H1 (cell line): ENCODE measurements at regions not wholly inside any gene's neighbourhood (a gene's known extent, or its start where the extent isn't known, plus 50 kb on each side); places are given as distances from the start of the nearest gene placed in this dataset.

Experiments used
- CTCF ChIA-PET: fragments of 300-600 bp; sonication (Branson Sonifier 250); formaldehyde crosslinking; loops from one replicate; lab custom pipeline; 2021; ENCODE audit not compliant: partially characterized antibody; lab: Charles Lee
- POLR2A ChIA-PET: fragments of 300-600 bp; sonication (Branson Sonifier 250); formaldehyde crosslinking; loops from one replicate; lab custom pipeline; 2021; ENCODE audit warnings: inconsistent platforms; ENCODE audit not compliant: partially characterized antibody; lab: Charles Lee
- DNase-seq, 2 experiments: peaks; one replicate each; pipeline versions ENCODE4 v3.0.0 to v3.0.0-alpha.2; 2010 to 2022; ENCODE audit warnings: low spot score in 2 of 2, low read depth in 1 of 2, mixed read lengths in 1 of 2
- FAIRE-seq: peaks from 2 replicates; lab custom pipeline; 2011; peaks lifted over from hg19 to GRCh38; lab: Jason Lieb, UNC
- H2AFZ ChIP-seq: 2 replicates; pipeline ENCODE4 v1.8.1; 2012; ENCODE audit warnings: low read length, inconsistent platforms
- H2AK5ac ChIP-seq: 2 replicates; pipeline ENCODE4 v1.6.1; 2013; ENCODE audit warnings: low read depth, low read length
- H2BK120ac ChIP-seq: replicated peaks from 2 replicates; pipeline ENCODE3; 2013; ENCODE audit warnings: low read depth, low read length, inconsistent platforms
- H2BK12ac ChIP-seq: 2 replicates; pipeline ENCODE4 v1.6.1; 2013; ENCODE audit warnings: low read depth, low read length
- H2BK15ac ChIP-seq: 2 replicates; pipeline ENCODE4 v1.6.1; 2013; ENCODE audit warnings: low read length
- H2BK20ac ChIP-seq: 2 replicates; pipeline ENCODE4 v1.6.1; 2013; ENCODE audit warnings: low read length
- H2BK5ac ChIP-seq: 2 replicates; pipeline ENCODE4 v1.6.1; 2013; ENCODE audit warnings: low read depth, low read length
- H3K14ac ChIP-seq: 2 replicates; pipeline ENCODE4 v1.6.1; 2013; ENCODE audit warnings: inconsistent platforms; ENCODE audit not compliant: insufficient read length
- H3K18ac ChIP-seq: 2 replicates; pipeline ENCODE4 v1.6.1; 2013; ENCODE audit warnings: low read length; ENCODE audit errors: extremely low read depth
- H3K23ac ChIP-seq: 2 replicates; pipeline ENCODE4 v1.6.1; 2013; ENCODE audit warnings: inconsistent platforms; ENCODE audit not compliant: insufficient read length
- H3K23me2 ChIP-seq: 2 replicates; pipeline ENCODE4 v1.6.1; 2013; ENCODE audit warnings: low read depth, low read length
- H3K27ac ChIP-seq: 2 replicates; pipeline ENCODE4 v1.6.1; 2011; ENCODE audit warnings: low read depth, low read length, inconsistent platforms
- H3K27me3 ChIP-seq, 4 experiments: replicated peaks in 1 of 4; 1 replicate in 1 of 4; 2 replicates in 3 of 4; pipeline versions ENCODE4 v1.6.1 to v1.8.1; 2011 to 2013; ENCODE audit warnings: low read length in 3 of 4, mild to moderate bottlenecking in 3 of 4, inconsistent platforms in 2 of 4, mixed read lengths in 2 of 4, moderate library complexity in 1 of 4; ENCODE audit not compliant: control insufficient read depth in 3 of 4, insufficient read depth in 3 of 4; ENCODE audit errors: extremely low read depth in 1 of 4
- H3K36me3 ChIP-seq, 4 experiments: 2 replicates each; pipeline versions ENCODE4 v1.6.1 to v1.8.1; 2011 to 2013; ENCODE audit warnings: mild to moderate bottlenecking in 4 of 4, low read length in 3 of 4, moderate library complexity in 2 of 4, control low read depth in 1 of 4, inconsistent platforms in 1 of 4; ENCODE audit not compliant: insufficient read depth in 4 of 4, control insufficient read depth in 2 of 4
- H3K4ac ChIP-seq: replicated peaks from 2 replicates; pipeline ENCODE3; 2013; ENCODE audit warnings: low read length, low read depth, mixed read lengths, inconsistent platforms; ENCODE audit not compliant: insufficient read length
- H3K4me1 ChIP-seq, 4 experiments: replicated peaks in 1 of 4; 1 replicate in 1 of 4; 2 replicates in 3 of 4; pipeline versions ENCODE4 v1.6.1 to v1.8.1; 2011 to 2013; ENCODE audit warnings: low read length in 3 of 4, inconsistent platforms in 2 of 4, mixed read lengths in 1 of 4; ENCODE audit not compliant: insufficient read depth in 4 of 4, control insufficient read depth in 3 of 4
- H3K4me2 ChIP-seq, 2 experiments: 2 replicates each; pipeline versions ENCODE4 v1.6.1 to v1.8.1; 2011 to 2013; ENCODE audit warnings: low read depth in 2 of 2, low read length in 2 of 2, control low read depth in 1 of 2, inconsistent platforms in 1 of 2, mild to moderate bottlenecking in 1 of 2; ENCODE audit not compliant: insufficient read depth in 1 of 2
- H3K4me3 ChIP-seq, 4 experiments: fragments of 200-600, 300-600 bp in 1 of 4; sonication (generic), shearing (Covaris generic), sonication (Bioruptor Twin) in 1 of 4; 2 replicates each; pipeline versions ENCODE4 v1.5.1 to v1.8.1; 2011 to 2016; ENCODE audit warnings: low read length in 4 of 4, low read depth in 3 of 4, control low read depth in 2 of 4, inconsistent platforms in 2 of 4, mild to moderate bottlenecking in 2 of 4, mixed read lengths in 1 of 4, moderate library complexity in 1 of 4; ENCODE audit not compliant: insufficient read depth in 2 of 4; ENCODE audit errors: extremely low read depth in 1 of 4
- H3K56ac ChIP-seq: replicated peaks from 2 replicates; pipeline ENCODE3; 2013; ENCODE audit warnings: low read depth, mild to moderate bottlenecking, mixed read lengths, low read length, inconsistent platforms; ENCODE audit not compliant: insufficient read length
- H3K79me1 ChIP-seq: 2 replicates; pipeline ENCODE4 v1.6.1; 2013; ENCODE audit warnings: low read depth, low read length, control low read depth
- H3K79me2 ChIP-seq, 2 experiments: 2 replicates each; pipeline versions ENCODE4 v1.6.1 to v1.8.1; 2012 to 2013; ENCODE audit warnings: low read length in 2 of 2, mild to moderate bottlenecking in 2 of 2, inconsistent platforms in 1 of 2; ENCODE audit not compliant: insufficient read depth in 2 of 2, control insufficient read depth in 1 of 2
- H3K9ac ChIP-seq, 4 experiments: replicated peaks in 1 of 4; 1 replicate in 1 of 4; 2 replicates in 3 of 4; pipeline versions ENCODE4 v1.6.1 to v1.8.1; 2011 to 2013; ENCODE audit warnings: low read depth in 3 of 4, low read length in 3 of 4, control low read depth in 2 of 4, mild to moderate bottlenecking in 2 of 4, moderate library complexity in 2 of 4, inconsistent platforms in 1 of 4; ENCODE audit errors: extremely low read depth in 1 of 4
- H3K9me3 ChIP-seq, 2 experiments: 2 replicates each; pipeline versions ENCODE4 v1.6.1 to v1.8.1; 2012 to 2013; ENCODE audit warnings: mild to moderate bottlenecking in 2 of 2, moderate library complexity in 2 of 2, control low read depth in 1 of 2, inconsistent platforms in 1 of 2, low read depth in 1 of 2, low read length in 1 of 2, mixed read lengths in 1 of 2; ENCODE audit not compliant: insufficient read depth in 2 of 2
- H4K20me1 ChIP-seq, 2 experiments: replicated peaks in 1 of 2; 2 replicates each; pipeline versions ENCODE3 to v1.8.1; 2011 to 2013; ENCODE audit warnings: inconsistent platforms in 2 of 2, low read length in 2 of 2, mild to moderate bottlenecking in 1 of 2; ENCODE audit not compliant: insufficient read depth in 2 of 2, control insufficient read depth in 1 of 2
- H4K5ac ChIP-seq: 2 replicates; pipeline ENCODE4 v1.6.1; 2013; ENCODE audit warnings: low read length, low read depth, mixed read lengths, inconsistent platforms; ENCODE audit not compliant: insufficient read length
- H4K8ac ChIP-seq: 2 replicates; pipeline ENCODE4 v1.8.0; 2013; ENCODE audit warnings: mild to moderate bottlenecking, moderate library complexity, low read length, inconsistent platforms; ENCODE audit not compliant: insufficient read depth; ENCODE audit errors: extremely low read depth
- H4K91ac ChIP-seq: replicated peaks from 2 replicates; pipeline ENCODE3; 2013; ENCODE audit warnings: low read length, mixed read lengths, inconsistent platforms; ENCODE audit not compliant: insufficient read length
- BACH1 ChIP-seq: IDR thresholded peaks from 2 replicates; pipeline ENCODE4 v1.6.1; 2012; ENCODE audit warnings: low read length, improper control_type of control experiment
- CHD1 ChIP-seq: IDR thresholded peaks from 2 replicates; pipeline ENCODE4 v1.6.1; 2012; ENCODE audit warnings: low read depth, low read length, improper control_type of control experiment
- CTBP2 ChIP-seq: IDR thresholded peaks from 2 replicates; pipeline ENCODE4 v1.7.0; 2011; ENCODE audit warnings: borderline replicate concordance, mild to moderate bottlenecking, moderate library complexity, mixed read lengths, low read length; ENCODE audit not compliant: insufficient read depth, insufficient read length
- KDM4A ChIP-seq: IDR thresholded peaks from one replicate; pipeline ENCODE4 v1.7.1; 2012; ENCODE audit warnings: low read depth, mild to moderate bottlenecking, moderate library complexity, low read length, inconsistent platforms; ENCODE audit not compliant: severe bottlenecking
- NRF1 ChIP-seq: IDR thresholded peaks from 2 replicates; pipeline ENCODE4 v1.6.1; 2011; ENCODE audit warnings: mild to moderate bottlenecking, low read depth, low read length, improper control_type of control experiment
- POLR2AphosphoS5 ChIP-seq: IDR thresholded peaks from 2 replicates; pipeline ENCODE4 v1.6.1; 2011; ENCODE audit warnings: low read depth, low read length
- RAD21 ChIP-seq, 2 experiments: IDR thresholded peaks in 1 of 2; conservative IDR thresholded peaks in 1 of 2; 2 replicates each; pipeline ENCODE4 v1.6.1; 2011; ENCODE audit warnings: low read depth in 2 of 2, low read length in 2 of 2, improper control_type of control experiment in 1 of 2, inconsistent platforms in 1 of 2, mild to moderate bottlenecking in 1 of 2, moderate library complexity in 1 of 2
- RBBP5 ChIP-seq: IDR thresholded peaks from 2 replicates; pipeline ENCODE4 v1.7.1; 2012; ENCODE audit warnings: low read depth, mild to moderate bottlenecking, inconsistent platforms, low read length, moderate library complexity, borderline replicate concordance
- RFX5 ChIP-seq: IDR thresholded peaks from 2 replicates; pipeline ENCODE4 v1.6.1; 2011; ENCODE audit warnings: low read depth, low read length, improper control_type of control experiment, borderline replicate concordance
- RNF2 ChIP-seq: fragments of 200-900, 300-1000 bp; sonication (generic); IDR thresholded peaks from 2 replicates; pipeline ENCODE4 v1.7.1; 2016; ENCODE audit warnings: borderline replicate concordance, low read depth, mild to moderate bottlenecking, antibody characterized with exemption, low read length; ENCODE audit not compliant: poor library complexity, severe bottlenecking; ENCODE audit errors: missing control alignments
- TEAD4 ChIP-seq: IDR thresholded peaks from 2 replicates; pipeline ENCODE4 v1.6.1; 2012; ENCODE audit warnings: low read depth, low read length, inconsistent platforms, mixed read lengths
- WGBS, 2 experiments: shearing (Covaris generic) in 1 of 2; methylation state at CpG; one replicate each; pipeline versions ENCODE4 v1.1.6 to v1.1.7; 2013 to 2015; ENCODE audit warnings: low lambda C conversion rate in 2 of 2, mixed read lengths in 2 of 2, inconsistent platforms in 1 of 2, low coverage in 1 of 2, missing lambda C conversion rate in 1 of 2; ENCODE audit not compliant: insufficient replicate concordance in 2 of 2, insufficient coverage in 1 of 2, insufficient read length in 1 of 2; ENCODE audit errors: extremely low coverage in 1 of 2, missing lambda C conversion rate in 1 of 2; 5-methylcytosine and 5-hydroxymethylcytosine counted together

- no peak overlapping the region for H2AK5ac ChIP-seq
- H3K9ac ChIP-seq, result no peak overlapping the region
- H3K4me1 ChIP-seq, result no peaks in the 10 kb centered on the region
- no peak overlapping the region for H3K18ac ChIP-seq
- H3K27me3 ChIP-seq, result no peaks in the 10 kb centered on the region
- H2BK15ac ChIP-seq, result no peak overlapping the region
- no peak overlapping the region for H3K14ac ChIP-seq
- H4K8ac ChIP-seq, result no peak overlapping the region
- WGBS, 2 experiments, result 91% methylated on average over 5 of the region's 5 CpGs; no CpG with 5 or more reads in 1 of the 2 experiments
- H2BK20ac ChIP-seq, result no peak overlapping the region
- H3K9me3 ChIP-seq, result no peaks in the 10 kb centered on the region
- DNase-seq, result no peak
- no peak overlapping the region for H3K56ac ChIP-seq
- no peak overlapping the region for H3K23ac ChIP-seq
- H3K4ac ChIP-seq, result no peak overlapping the region
- H3K36me3 ChIP-seq, result no peaks in the 10 kb centered on the region
- no peak overlapping the region for H2BK5ac ChIP-seq
- no peak overlapping the region for H2BK12ac ChIP-seq
- H4K91ac ChIP-seq, result no peak overlapping the region
- H3K27ac ChIP-seq, result no peak overlapping the region
- CTCF ChIA-PET, result no interaction called here
- POLR2A ChIA-PET, result no interaction called here
- H3K23me2 ChIP-seq, result no peaks in the 10 kb centered on the region
- H4K5ac ChIP-seq, result no peak overlapping the region
- no peak overlapping the region for H3K4me3 ChIP-seq
- H3K4me2 ChIP-seq, result no peak overlapping the region
- no peaks in the 10 kb centered on the region for H3K79me2 ChIP-seq
- no peak for FAIRE-seq
- no peaks in the 10 kb centered on the region for H4K20me1 ChIP-seq
- no peaks in the 10 kb centered on the region for H3K79me1 ChIP-seq
- no peak overlapping the region for H2BK120ac ChIP-seq
- TF ChIP-seq KDM4A (no peak), POLR2AphosphoS5 (no peak), CHD1 (no peak), RBBP5 (no peak), TEAD4 (no peak), CTBP2 (no peak), RNF2 (no peak), RFX5 (no peak), NRF1 (no peak), RAD21 (IDR thresholded peaks at IDR 0.05 in 1 of 2, conservative IDR thresholded peaks at IDR 0.05 in 1 of 2; ENCODE audit: low read depth in 2 of 2, low read length in 2 of 2) (no peak), BACH1 (no peak)
- H2AFZ ChIP-seq, result no peak overlapping the region
Measured at GRCh38 chr7:156537006-156537405, 103.6 kb upstream of the RNF32 start.
